ENCODE measurements at regions not wholly inside any gene's neighbourhood (a gene's known extent, or its start where the extent isn't known, plus 50 kb on each side); places are given as distances from the start of the nearest gene placed in this dataset.

GRCh38 chr5:104080646-104081175 lies 518.1 kb upstream of the NUDT12 start:
- TF ChIP-seq, protein P1, sequence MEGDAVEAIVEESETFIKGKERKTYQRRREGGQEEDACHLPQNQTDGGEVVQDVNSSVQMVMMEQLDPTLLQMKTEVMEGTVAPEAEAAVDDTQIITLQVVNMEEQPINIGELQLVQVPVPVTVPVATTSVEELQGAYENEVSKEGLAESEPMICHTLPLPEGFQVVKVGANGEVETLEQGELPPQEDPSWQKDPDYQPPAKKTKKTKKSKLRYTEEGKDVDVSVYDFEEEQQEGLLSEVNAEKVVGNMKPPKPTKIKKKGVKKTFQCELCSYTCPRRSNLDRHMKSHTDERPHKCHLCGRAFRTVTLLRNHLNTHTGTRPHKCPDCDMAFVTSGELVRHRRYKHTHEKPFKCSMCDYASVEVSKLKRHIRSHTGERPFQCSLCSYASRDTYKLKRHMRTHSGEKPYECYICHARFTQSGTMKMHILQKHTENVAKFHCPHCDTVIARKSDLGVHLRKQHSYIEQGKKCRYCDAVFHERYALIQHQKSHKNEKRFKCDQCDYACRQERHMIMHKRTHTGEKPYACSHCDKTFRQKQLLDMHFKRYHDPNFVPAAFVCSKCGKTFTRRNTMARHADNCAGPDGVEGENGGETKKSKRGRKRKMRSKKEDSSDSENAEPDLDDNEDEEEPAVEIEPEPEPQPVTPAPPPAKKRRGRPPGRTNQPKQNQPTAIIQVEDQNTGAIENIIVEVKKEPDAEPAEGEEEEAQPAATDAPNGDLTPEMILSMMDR (IDR thresholded peaks at IDR 0.05): no peak
- TF ChIP-seq POLR2A (IDR thresholded peaks at IDR 0.05): no peak

All from right lobe of liver (tissue), 4 donors.